ENCODE measurements at regions not wholly inside any gene's neighbourhood (a gene's known extent, or its start where the extent isn't known, plus 50 kb on each side); places are given as distances from the start of the nearest gene placed in this dataset.

DNA sequence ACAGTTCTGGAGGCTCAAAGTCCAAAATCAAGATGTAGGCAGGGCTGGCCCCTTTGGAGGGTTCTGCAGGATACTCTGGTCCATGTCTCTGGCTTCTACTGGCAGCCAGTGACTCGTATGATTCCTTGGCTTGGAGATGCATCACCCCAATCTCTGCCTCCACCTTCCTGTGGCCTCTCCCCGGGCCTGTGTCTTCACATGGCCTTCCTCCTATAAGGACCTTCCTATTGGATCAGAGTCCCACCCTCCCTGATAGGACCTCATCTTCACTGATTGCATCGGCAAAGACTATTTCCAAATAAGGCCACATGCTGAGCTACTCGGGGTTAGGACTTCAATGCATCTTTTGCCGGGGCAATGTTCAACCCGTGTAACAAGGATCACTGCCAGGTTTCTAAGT, 509.0 kb downstream of the CD83 start:
- DNase-seq: peak; percentile 14

DNA sequence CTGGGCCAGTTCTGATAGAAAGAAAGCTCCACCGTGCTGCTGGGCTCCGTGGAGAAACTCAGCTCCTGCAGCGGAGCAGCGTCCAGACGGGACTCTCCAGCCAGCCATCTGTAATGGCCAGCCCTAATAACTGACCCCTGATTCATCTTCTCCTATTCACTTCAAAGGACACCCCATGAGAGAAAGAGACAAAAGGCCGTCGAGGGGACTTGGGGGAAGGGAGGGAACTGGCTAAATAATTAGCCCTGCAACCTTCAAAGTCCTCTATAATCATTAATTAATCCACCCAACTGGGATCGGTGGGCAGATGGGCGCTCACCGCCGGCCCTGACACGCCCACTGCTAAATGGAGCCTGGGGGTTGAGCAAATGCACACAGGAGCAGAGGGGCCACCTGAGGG, 512.4 kb downstream of the CD83 start:
- no peak for DNase-seq

DNA sequence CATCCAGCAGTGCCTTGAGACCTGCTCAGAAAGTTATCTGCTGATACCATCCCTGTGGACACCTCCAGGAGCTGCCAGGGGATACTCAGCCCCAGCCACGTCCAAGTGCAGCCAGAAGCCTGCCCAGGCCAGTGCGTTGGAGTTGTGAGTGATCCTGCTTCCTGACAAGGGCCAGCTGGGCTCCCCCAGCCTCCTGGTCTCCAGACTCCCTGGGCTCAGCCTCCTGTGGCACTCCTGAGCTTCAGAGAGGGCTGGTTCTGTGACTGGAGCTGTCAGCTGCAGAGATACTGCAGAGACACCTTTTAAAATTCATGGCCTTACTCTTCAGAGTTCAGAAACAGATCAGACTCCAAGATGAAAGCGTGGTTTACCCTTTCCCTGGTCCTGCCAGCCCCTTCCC, 515.9 kb downstream of the CD83 start:
- DNase-seq: no peak

DNA sequence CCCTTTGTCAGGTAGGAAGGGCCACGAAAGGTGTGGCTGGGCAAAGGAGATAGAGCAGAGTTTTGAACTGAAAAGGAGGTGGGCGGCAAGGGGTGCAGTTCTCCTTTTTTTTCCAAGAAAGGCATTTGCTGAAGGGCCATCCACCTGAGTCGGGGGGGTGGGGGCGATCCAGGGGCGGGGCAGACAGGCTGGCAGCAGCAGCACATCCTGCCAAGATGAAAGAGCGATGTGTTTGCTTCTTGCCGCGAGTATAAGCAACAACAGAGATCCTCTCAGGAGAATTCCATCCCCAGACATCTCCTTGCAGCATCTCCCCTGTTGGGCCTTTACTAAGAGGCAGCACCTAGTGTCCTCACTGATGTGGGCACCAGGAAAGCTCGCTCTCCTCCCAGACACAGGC, 516.5 kb downstream of the CD83 start:
- no peak for DNase-seq

DNA sequence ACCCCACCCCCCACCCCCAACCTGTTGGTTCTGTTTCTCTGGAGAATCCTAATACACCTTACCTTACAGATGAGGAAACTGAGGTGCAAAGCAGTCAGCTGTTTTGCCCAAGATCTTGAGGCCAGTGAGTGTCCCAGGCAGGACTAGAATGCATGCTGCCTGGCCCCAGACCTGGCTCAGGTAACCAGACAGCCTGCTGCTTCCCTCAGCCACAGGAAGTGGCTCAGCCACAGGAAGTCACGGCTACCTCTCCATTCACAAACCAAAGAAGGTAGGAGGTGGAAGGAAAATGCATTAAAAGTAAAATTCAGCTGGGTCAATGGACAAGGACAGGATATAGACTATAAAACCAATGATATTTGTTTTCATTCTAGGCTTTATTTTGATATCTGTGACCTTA, 517.6 kb downstream of the CD83 start:
- DNase-seq: no peak

DNA sequence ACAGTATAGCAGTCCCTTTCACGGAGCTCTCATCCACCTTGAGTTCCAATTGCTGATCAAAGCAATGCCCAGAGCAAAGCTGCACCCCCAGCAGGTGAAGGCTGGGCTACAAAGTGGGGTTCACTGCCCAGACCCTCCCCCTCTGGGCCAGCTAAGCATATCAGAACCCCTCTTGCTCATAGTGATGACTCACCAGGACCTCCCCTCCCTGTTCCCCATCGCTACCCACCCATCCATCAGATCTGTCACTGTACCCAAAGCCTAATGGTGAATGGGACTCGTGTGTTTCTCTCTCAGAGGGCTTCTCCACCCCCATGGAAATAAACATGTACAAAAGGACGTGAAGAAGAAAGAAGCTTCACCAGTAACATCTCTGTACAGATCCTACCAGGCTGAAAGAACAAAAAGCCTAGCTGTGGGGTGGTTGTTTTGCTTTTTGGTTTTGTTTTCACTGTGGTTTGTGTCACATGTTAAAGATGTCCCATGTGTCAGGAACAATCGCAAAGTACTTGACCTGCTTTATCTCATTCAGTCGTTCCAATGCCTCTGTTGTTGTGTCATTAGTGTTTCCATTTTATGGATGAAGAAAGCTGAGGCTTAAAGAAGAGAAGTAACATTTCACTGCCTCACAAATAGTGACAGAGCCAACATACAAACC, 518.5 kb downstream of the CD83 start:
- DNase-seq: no peak

DNA sequence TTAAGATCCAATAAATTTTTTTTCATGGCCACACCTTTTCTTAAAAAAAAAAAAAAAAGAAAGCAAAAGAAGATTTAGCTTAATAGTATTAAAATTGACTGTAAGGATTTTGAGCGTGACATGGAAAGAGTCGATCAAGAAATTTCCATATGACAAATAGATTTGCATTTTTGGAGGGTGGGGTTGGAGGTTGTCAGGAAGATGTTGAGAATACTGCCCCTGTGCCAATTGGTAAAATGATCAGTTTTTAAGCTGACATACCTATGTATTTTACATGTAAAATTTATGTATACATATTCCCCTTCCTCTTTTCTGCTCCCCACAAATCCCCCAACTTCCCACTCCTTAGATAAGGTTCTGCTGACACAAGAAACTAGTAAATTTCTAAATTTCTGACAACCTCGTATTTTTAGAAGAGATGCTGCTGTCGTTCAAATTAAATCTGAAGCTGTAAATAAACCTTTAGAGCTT, 520.9 kb downstream of the CD83 start:
- DNase-seq: no peak

DNA sequence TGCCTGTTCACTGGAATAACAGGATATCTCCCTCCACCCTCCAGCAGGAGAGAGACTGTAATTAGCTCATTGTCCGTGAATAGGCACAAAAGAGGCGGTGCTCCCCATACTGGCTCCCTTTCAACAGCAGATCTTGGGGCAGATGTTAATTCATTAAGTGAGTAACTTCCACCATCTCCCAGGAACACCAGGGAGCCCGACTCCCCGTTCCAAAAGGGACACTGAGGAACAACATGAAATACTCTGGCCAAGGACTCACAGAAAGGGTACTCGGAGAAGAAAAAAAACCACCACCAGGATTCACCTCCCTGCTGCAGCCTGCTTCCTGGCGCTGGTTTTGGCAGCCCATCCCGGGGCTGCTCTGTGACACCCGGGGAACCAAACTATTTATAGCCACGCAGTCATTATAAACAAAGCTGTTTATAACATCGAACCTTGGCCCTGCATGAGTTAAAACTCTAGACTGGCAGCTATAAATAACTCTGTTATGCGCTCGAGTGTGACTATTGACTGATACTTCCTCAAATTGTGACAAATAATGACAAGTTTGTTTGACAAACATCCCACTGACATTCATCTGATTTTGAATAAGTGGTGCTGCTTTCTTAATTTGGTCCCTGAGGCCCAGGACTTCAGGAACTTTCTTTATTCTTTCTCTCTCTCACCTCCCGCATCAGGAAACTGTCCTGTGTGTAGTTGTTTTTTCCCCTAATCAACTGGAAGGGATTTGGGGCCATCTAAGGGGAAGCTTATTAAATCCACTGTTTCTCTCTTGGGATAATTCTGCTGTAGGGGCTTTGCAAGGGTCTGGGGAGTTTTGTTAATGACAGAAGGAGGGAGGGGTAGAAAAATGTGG, 521.6 kb downstream of the CD83 start:
- DNase-seq: peak; percentile 51

DNA sequence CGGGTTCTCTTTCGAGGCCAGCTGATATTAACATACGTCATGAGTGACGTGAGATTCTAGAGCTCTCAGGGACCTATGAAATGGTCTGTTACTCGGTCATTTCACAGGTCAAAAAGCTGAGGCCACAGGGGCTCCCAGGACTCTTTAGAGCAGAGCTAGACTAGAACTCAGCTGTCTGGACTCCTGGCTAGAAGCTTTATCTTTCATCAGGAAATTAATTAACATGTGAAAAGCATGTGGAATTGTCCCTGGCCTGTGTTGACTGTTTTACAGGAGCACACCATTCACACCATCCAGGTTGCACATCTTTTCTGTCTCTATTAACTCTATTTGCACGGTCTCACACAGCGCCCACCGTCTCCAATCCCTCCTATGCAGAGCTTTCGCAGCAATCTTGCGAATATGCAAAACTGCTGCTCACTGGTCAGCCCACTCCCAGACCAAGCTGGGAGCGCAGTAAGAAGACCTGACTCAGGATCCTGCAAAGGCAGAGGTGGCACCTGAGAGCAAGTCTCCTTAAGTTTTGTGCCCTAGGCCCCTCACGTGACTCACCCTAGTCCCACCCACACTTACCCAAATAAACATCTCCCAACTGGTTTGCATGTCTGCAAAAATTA, 522.5 kb downstream of the CD83 start:
- DNase-seq: no peak

DNA sequence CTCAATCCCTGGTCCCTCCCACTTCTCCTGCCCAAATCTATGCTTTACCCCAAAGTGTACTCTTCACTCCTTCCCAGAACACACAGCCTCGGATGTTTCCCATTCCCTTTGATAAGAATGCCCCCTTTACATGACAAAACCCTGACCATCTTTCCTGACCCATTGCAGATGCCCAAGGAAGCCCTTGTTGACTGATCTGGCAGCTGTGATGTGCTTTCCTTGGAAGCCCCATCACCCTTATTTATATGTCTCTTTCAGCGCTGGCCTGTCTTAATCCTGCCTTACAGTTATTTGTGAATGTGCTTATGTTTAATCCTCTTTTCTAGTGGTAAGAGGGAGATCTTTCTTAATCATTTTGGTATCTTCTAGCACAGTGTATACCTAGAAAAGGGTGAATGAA, 523.1 kb downstream of the CD83 start:
- no peak for DNase-seq

DNA sequence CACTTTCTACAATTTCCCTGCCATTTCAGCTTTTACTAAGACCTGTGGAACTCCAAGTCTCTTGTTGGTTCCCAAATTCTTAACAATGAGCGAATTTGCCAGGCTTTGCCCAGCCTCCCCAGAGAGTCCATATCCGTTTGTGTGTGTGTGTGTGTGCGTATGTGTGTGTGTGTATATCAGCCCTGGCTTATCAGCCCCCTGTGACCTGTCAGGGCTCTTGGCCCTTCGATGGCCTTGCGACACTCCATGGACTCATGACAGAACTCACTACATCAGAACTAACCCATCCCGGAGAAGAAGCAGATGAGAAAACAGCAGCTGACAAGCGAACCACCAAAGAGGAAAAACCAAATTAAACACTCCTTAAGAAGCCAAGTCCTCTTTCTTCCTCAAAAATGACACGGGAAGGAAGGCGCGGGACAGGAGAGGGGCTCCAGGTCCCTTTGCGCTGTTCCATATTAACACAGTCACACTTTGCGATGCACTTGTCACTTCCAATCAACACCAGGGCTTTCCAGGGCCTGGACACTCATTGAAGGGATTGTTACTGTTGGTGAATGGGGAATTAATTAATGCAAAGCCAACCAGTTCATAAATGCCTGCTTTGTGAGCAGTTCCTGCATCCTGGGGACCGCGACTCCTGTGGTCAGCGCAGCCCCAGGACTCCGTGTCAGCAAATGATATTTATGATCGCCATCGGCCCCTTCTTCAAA, 524.0 kb downstream of the CD83 start:
- DNase-seq: no peak

DNA sequence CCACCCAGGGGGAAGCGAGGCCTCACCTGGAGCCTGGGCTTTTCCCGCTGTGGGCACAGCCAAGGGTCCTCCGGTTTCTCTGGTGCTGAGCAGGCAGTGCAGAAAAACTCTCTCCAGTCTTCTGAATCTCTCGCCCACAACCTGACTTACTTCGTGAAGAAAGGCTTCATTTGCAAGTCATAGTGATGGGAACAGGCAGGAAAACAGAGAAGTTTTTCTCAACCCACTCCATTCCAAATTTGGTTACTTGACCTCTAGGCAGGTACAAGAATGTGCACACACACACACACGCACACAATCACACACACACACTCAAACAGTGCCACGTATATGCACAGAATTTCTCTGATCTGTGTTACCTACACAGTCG, 524.5 kb downstream of the CD83 start:
- no peak for DNase-seq

DNA sequence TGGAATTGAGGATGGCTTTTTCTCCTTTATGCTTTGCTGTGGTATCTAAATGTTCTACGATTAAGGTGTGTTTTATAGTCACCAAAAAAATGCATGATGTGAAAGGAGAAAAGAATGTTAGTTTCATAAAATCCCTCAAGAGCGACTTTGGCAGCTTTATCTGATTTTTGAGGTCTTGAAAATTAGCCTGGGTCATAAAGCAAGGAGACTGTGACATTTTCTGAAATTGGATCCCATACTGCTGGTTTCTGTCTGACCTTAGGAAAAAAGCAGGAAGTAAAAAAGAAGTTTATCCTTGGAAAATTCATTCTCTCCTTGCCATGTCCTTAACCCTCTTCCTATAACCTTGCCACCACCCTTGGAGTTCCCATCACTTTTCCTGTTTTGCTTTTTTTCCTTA, 525.3 kb downstream of the CD83 start:
- peak; percentile 9 for DNase-seq

DNA sequence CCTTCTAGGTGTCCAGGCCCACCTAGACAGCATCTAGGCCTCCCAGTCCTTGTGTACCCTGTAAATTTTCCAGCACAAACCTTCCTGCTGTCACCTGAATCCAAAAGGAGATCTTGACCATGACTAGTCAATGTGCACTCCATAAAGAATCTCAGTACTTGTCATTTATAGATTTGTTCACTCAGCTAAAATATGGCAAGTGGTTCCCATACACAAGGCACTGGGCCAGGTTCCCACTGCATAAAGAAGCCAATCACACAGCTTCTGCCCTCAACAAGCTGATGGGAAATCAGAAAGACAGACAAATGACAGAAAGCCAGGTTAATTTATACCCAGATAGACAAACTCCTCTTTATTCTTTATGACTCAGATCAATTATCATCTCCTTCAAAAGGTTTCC, 526.8 kb downstream of the CD83 start:
- DNase-seq: no peak

DNA sequence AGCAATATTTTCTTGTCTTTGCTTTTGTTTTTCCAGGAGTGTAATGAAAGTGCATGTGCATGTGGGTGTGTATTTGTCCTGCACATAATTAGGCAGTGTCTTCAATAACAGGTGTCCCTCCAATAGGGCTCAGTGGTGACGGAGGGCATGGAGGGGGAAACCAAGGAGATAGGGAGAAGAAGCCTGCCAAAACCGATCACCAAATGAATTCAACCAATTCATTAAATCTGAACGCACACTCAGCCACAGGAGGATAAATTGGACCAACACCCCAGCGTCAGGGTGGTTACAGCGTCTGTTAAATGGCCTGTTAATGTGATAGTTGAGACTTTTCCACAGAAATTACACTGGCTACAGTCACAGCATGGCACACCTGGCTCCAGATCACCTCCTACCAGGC, 527.6 kb downstream of the CD83 start:
- DNase-seq: no peak

DNA sequence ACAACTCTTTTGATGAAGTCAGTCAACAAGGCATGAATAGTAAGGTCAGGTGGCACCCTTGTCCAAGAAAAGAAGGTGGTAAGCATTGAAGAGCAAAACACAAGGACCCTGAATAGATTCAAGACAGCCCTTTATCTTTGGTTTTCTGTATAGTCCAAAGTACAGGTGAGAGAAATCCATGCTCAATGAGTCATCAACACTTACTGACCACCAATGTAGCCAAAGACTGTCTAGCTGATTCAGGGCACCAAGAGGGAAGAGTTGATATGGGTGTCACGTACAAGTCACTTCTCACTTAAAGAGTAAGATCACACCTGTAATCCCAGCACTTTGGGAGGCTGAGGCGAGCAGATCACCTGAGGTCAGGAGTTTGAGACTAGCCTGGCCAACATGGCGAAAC, 528.3 kb downstream of the CD83 start:
- no peak for DNase-seq

DNA sequence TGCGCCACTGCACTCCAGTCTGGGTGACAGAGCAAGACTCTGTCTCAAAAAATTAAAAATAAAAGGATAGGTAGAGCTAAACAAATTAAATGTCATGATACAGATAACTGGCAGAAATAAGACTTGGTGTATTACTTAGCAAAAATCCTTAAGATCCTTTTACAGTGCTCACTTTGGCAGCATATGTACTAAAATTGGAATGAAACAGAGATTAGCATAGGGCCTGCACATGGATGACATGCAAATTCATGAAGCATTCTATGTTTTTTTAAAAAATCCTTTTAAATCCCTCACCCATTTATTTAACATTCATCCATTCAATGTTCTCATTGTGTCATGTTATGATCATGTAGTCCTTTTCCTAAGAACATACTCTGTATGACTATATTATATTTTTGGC, 528.8 kb downstream of the CD83 start:
- no peak for DNase-seq

DNA sequence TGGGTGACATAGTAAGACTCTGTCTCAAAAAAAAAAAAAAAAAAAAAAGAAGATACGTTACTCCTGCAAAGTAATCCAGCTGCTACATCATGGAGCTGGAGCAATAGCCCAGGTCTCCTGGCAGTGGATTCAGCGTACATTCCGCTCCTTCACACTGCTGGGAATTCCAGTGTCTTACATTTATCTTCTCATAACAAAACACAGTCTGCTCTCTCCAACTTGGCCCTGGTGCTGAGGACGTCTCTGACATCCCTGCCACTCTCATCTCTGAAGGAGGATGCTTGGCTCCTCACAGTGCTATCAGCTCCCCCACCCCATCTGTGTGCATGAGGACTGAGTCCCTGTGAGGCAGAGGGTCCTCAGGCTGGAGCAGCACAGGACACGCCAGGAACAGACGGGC, 529.8 kb downstream of the CD83 start:
- no peak for DNase-seq

DNA sequence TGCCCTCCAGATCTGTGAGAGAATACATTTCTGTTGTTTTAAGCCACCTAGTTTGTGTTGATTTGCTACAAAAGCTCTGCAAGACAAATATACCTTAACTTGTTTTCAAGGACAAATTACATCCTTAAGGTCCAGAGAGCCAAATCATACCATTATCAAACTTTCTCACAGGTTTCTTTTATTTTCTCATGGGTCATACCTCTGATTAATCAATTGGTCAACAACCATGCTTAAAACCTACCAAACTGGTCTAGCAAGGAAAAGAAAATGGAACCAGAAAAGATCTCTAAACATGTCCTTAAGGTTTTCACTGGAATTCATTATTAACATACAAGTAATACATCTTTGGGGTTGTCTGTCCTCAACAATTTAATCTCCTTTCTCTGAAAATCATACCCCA, 535.0 kb downstream of the CD83 start:
- DNase-seq: no peak

DNA sequence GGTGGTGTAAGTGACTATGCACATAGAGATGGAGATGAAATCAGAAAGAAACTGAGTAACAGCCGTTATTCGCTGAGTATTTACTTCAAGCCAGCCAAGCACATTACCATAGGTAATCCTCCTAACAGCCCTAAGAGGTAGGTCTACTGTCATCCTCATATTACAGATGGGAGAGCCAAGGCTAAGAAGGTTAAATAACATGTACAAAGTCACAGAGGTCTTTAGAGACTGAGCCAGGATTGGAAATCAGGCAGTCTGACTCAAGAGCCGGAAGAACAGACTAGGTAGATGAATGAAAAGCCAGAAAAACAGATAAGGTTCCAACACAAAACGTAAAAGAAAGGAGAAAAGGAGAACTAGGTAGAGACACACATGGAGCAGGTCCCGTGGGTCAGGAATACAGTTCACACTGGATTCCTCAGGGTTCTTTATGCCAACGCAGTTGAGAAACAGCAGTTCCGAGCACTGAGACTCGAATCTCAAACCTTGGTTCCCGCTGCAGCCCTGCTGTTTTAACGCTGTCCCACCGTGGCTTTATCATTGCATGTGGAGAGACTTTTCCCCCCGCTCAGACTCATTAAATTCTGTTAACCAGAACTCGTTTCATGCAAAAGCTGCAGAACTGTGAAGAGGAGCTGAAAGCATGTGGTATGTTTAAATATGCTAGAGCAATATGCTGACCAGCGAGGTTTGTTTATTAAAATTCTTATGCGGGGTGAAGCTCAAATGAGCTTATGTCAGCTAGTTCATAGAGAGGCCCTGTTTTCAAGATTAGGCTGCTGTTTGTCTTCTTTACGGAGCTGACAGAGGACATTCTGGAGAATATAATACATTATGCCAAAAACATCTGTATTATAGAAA, 537.9 kb downstream of the CD83 start:
- DNase-seq: no peak

DNA sequence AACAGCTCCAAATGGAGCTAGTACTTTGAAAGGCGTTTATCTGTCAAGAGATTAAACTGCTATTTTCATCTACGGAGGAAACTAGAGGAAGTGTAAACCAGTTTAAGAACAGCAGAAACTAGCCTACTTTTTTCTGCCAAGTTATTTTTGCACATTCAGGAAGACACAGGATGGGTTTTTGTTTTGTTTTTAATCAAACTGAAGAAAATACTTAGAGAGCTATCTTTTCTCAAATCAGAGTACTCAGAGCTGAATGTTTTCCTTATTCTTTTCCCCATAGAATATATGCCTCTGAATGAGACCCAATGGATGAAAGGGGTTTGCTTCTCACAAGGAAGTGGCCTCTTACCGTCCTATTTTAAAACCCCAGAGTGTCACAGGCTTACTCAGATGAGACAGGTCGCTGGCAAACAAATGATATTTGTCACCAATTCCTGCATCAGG, 538.5 kb downstream of the CD83 start:
- DNase-seq: no peak

DNA sequence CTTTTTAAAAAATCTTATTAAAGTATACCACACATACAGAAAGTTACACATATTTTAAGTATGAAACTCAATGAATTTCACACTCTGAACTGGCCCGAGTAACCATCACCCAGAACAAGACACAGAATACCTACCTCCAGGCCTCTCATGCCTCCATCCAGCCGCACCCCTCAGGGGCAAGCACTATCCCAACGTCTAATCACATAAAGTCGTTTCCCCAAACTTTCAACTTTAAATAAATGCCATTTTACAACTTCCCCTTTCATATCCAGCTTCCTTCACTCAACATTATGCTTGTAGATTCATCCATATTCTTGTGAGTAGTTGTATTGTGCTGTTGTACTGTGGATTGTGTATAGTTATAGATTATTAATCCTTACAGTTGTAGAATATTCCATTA, 539.1 kb downstream of the CD83 start:
- no peak for DNase-seq

DNA sequence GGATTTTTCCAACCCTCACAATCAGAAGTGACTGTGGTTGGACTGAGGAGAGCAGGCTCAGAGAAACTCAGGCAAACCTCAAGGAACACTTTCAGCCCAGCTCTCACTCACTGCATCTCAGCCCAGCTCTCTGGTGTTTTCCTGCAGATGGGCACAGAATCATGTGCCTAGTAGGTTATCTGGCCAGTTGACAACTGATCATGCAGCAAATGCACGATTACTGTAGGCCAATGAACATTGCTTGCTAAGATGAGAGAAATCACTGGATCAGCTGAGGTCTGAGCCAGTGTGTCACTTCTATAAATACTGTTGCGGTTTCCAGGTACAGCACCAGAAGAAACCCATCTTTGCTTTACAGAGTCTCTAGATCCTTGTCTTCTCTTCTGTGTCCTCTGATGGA, 540.5 kb downstream of the CD83 start:
- no peak for DNase-seq

Measured in fibroblast of skin of right quadriceps (primary cell).